PC-3 (cell line): ENCODE measurements at regions not wholly inside any gene's neighbourhood (a gene's known extent, or its start where the extent isn't known, plus 50 kb on each side); places are given as distances from the start of the nearest gene placed in this dataset.

ENCODE experiments used
- ATAC-seq: fragments of 200-7000 bp; cut with Tn5 transposase; 2 replicates; pipeline ENCODE4 v1.9.1; 2020; ENCODE audit warnings: mild to moderate bottlenecking, moderate library complexity
- BruUV-seq: library from RNA; stranded (reverse); fragments of 400-500 nt; replicated peaks from 2 replicates; lab custom pipeline; 2021; lab: Mats Ljungman, UMichigan
- CTCF ChIA-PET: fragments of 300-600 bp; sonication (Branson Sonifier 250); formaldehyde crosslinking; loops from one replicate; lab custom pipeline; 2022; ENCODE audit warnings: antibody characterized with exemption; lab: Charles Lee
- POLR2A ChIA-PET: fragments of 300-600 bp; sonication (Branson Sonifier 250); formaldehyde crosslinking; loops from one replicate; lab custom pipeline; 2022; ENCODE audit warnings: antibody characterized with exemption; ENCODE audit not compliant: unreplicated experiment; lab: Charles Lee
- DNase-seq: peaks from one replicate; pipeline ENCODE4 v3.0.0-alpha.2; 2015
- H2AFZ ChIP-seq: fragments of 300-600 bp; sonication (generic); 2 replicates; pipeline ENCODE4 v1.6.0; 2016; ENCODE audit warnings: antibody characterized with exemption, low read length
- H3F3A ChIP-seq: fragments of 300-600 bp; sonication (generic); one replicate; pipeline ENCODE4 v1.6.0; 2017; ENCODE audit warnings: antibody characterized with exemption, low read length, control low read depth, mild to moderate bottlenecking; ENCODE audit not compliant: unreplicated experiment
- H3K27ac ChIP-seq: fragments of 300-600 bp; sonication (generic); 2 replicates; pipeline ENCODE4 v1.5.1; 2016; ENCODE audit warnings: mild to moderate bottlenecking, low read length
- H3K27me3 ChIP-seq: fragments of 300-600 bp; sonication (generic); 2 replicates; pipeline ENCODE4 v1.6.1; 2016; ENCODE audit warnings: low read length, mixed read lengths
- H3K36me3 ChIP-seq: fragments of 300-600 bp; sonication (generic); 2 replicates; pipeline ENCODE4 v1.6.1; 2016; ENCODE audit warnings: low read depth, mixed run types, low read length, mixed read lengths
- H3K4me1 ChIP-seq: fragments of 300-600 bp; sonication (generic); 2 replicates; pipeline ENCODE4 v1.5.1; 2016; ENCODE audit warnings: low read length; ENCODE audit not compliant: insufficient read depth
- H3K4me2 ChIP-seq: fragments of 300-600 bp; sonication (generic); 2 replicates; pipeline ENCODE4 v1.6.0; 2016; ENCODE audit warnings: low read length
- H3K4me3 ChIP-seq: fragments of 300-600 bp; sonication (generic); 2 replicates; pipeline ENCODE4 v1.5.1; 2016; ENCODE audit warnings: mild to moderate bottlenecking, low read length, mixed read lengths
- H3K79me2 ChIP-seq: fragments of 300-600 bp; sonication (generic); 2 replicates; pipeline ENCODE4 v1.6.1; 2017; ENCODE audit warnings: low read length, mixed read lengths
- H3K9ac ChIP-seq: fragments of 300-600 bp; sonication (generic); 2 replicates; pipeline ENCODE4 v1.6.0; 2016; ENCODE audit warnings: mild to moderate bottlenecking, low read length
- H3K9me2 ChIP-seq: fragments of 300-600 bp; sonication (generic); replicated peaks from 2 replicates; pipeline ENCODE4 v1.6.1; 2016; ENCODE audit warnings: mixed run types, low read length, mixed read lengths
- H3K9me3 ChIP-seq: fragments of 300-600 bp; sonication (generic); 2 replicates; pipeline ENCODE4 v1.6.1; 2016; ENCODE audit warnings: low read length, mixed read lengths
- H4K20me1 ChIP-seq: fragments of 300-600 bp; sonication (generic); 2 replicates; pipeline ENCODE4 v1.6.1; 2016; ENCODE audit warnings: low read length, mixed read lengths
- CTCF ChIP-seq: fragments of 300-600 bp; sonication (generic); conservative IDR thresholded peaks from 2 replicates; pipeline ENCODE4 v1.5.1; 2017; ENCODE audit warnings: antibody characterized with exemption, low read depth, mild to moderate bottlenecking, low read length
- EZH2 ChIP-seq: fragments of 300-600 bp; sonication (generic); IDR thresholded peaks from one replicate; pipeline ENCODE4 v1.6.1; 2017; ENCODE audit warnings: antibody characterized with exemption, mild to moderate bottlenecking, low read length; ENCODE audit not compliant: unreplicated experiment
- EZH2phosphoT487 ChIP-seq: fragments of 300-600 bp; sonication (generic); IDR thresholded peaks from 2 replicates; pipeline ENCODE4 v1.6.1; 2018; ENCODE audit warnings: mild to moderate bottlenecking, antibody characterized with exemption, low read length, borderline replicate concordance
- intact Hi-C: fragments of 100-400 bp; cut with micrococcal nuclease; formaldehyde crosslinking; loops from 2 replicates; pipeline ENCODE4 v1.9.0; 2023

- DNase-seq (no peak), ATAC-seq (no peak)
- Histone ChIP-seq H3K9ac (no peak overlapping the region), H3K4me2 (no peak overlapping the region), H3K4me3 (no peak overlapping the region), H3K27me3 (no peaks in the 10 kb centered on the region), H3K36me3 (no peaks in the 10 kb centered on the region), H3K79me2 (no peaks in the 10 kb centered on the region), H4K20me1 (no peaks in the 10 kb centered on the region), H3K9me3 (no peaks in the 10 kb centered on the region), H3K27ac (no peak overlapping the region), H2AFZ (no peak overlapping the region), H3K9me2 (no peaks in the 10 kb centered on the region), H3F3A (no peaks in the 10 kb centered on the region), H3K4me1 (peaks cover 27% of the 10 kb centered on the region)
- intact Hi-C loops = no loop called here
- TF ChIP-seq EZH2phosphoT487 (no peak), EZH2 (no peak), CTCF (no peak)
- POLR2A ChIA-PET = no interaction called here
- BruUV-seq = no TSS peak
- CTCF ChIA-PET = no interaction called here
Measured at GRCh38 chr3:31284776-31285175, 247.9 kb upstream of the STT3B start.

GRCh38 chr3:31285833-31286486 lies 246.8 kb upstream of the STT3B start:
- intact Hi-C loops = no loop called here

More at GRCh38 chr3:31285833-31286486, 246.8 kb upstream of the STT3B start:
- no peak overlapping the region for H3K4me2 ChIP-seq
- no TSS peak for BruUV-seq
- no peaks in the 10 kb centered on the region for H4K20me1 ChIP-seq
- H3K4me1 ChIP-seq = peaks cover 39% of the 10 kb centered on the region
- no peaks in the 10 kb centered on the region for H3K79me2 ChIP-seq
- CTCF ChIA-PET = no interaction called here
- TF ChIP-seq CTCF (no peak), EZH2phosphoT487 (no peak), EZH2 (no peak)
- no peaks in the 10 kb centered on the region for H3K9me2 ChIP-seq
- POLR2A ChIA-PET = no interaction called here
- no peaks in the 10 kb centered on the region for H3F3A ChIP-seq
- ATAC-seq (no peak), DNase-seq (no peak)
- no peak overlapping the region for H2AFZ ChIP-seq
- H3K4me3 ChIP-seq = no peak overlapping the region
- H3K36me3 ChIP-seq = no peaks in the 10 kb centered on the region
- H3K27ac ChIP-seq = no peak overlapping the region
- no peaks in the 10 kb centered on the region for H3K9me3 ChIP-seq
- H3K27me3 ChIP-seq = no peaks in the 10 kb centered on the region
- no peak overlapping the region for H3K9ac ChIP-seq
